ENCODE measurements at regions not wholly inside any gene's neighbourhood (a gene's known extent, or its start where the extent isn't known, plus 50 kb on each side); places are given as distances from the start of the nearest gene placed in this dataset.

- TF ChIP-seq USF1 (IDR thresholded peaks at IDR 0.05), result no peak
- TF ChIP-seq TEAD4 (IDR thresholded peaks at IDR 0.05), result no peak
- no peak for TF ChIP-seq FOXM1 (IDR thresholded peaks at IDR 0.05; ENCODE audit: borderline replicate concordance, low read depth)
- TF ChIP-seq YY1 (IDR thresholded peaks at IDR 0.05; ENCODE audit: low read depth), result no peak
- TF ChIP-seq ZBTB7A (IDR thresholded peaks at IDR 0.05; ENCODE audit: low read depth), result no peak
- no peak for TF ChIP-seq CREB1 (IDR thresholded peaks at IDR 0.05; ENCODE audit: low read depth)
- TF ChIP-seq CEBPB (IDR thresholded peaks at IDR 0.05), result no peak
- TF ChIP-seq EGR1 (IDR thresholded peaks at IDR 0.05), result no peak
- TF ChIP-seq RAD21 (IDR thresholded peaks at IDR 0.05; ENCODE audit: low read depth), result no peak
These were observed 151.4 kb upstream of the MAGI2 start for GRCh38 chr7:79604841-79605240.

- no peak for TF ChIP-seq NFIC (IDR thresholded peaks at IDR 0.05)
- TF ChIP-seq TEAD4 (IDR thresholded peaks at IDR 0.05), result no peak
- no peak for TF ChIP-seq ZBTB7A (IDR thresholded peaks at IDR 0.05; ENCODE audit: low read depth)
- TF ChIP-seq CREB1 (IDR thresholded peaks at IDR 0.05; ENCODE audit: low read depth), result no peak
- TF ChIP-seq TAF1 (IDR thresholded peaks at IDR 0.05; ENCODE audit: low read depth), result no peak
- no peak for TF ChIP-seq RAD21 (IDR thresholded peaks at IDR 0.05; ENCODE audit: low read depth)
- no peak for TF ChIP-seq EGR1 (IDR thresholded peaks at IDR 0.05)
- no peak for TF ChIP-seq MAX (IDR thresholded peaks at IDR 0.05)
- no peak for TF ChIP-seq EP300 (IDR thresholded peaks at IDR 0.05; ENCODE audit: borderline replicate concordance)
- TF ChIP-seq CEBPB (IDR thresholded peaks at IDR 0.05), result no peak
- TF ChIP-seq FOXM1 (IDR thresholded peaks at IDR 0.05; ENCODE audit: borderline replicate concordance, low read depth), result no peak
- TF ChIP-seq TCF12 (IDR thresholded peaks at IDR 0.05; ENCODE audit: low read depth), result no peak
- TF ChIP-seq YY1 (IDR thresholded peaks at IDR 0.05; ENCODE audit: low read depth), result no peak
- TF ChIP-seq REST (IDR thresholded peaks at IDR 0.05; ENCODE audit: low read depth), result no peak
- TF ChIP-seq USF1 (IDR thresholded peaks at IDR 0.05), result no peak
These were observed 144.9 kb upstream of the MAGI2 start for GRCh38 chr7:79598351-79598750.

GRCh38 chr7:79593866-79594301 is 140.4 kb upstream of the MAGI2 start:
- TF ChIP-seq RAD21 (IDR thresholded peaks at IDR 0.05; ENCODE audit: low read depth), result no peak
- no peak for TF ChIP-seq TCF12 (IDR thresholded peaks at IDR 0.05; ENCODE audit: low read depth)
- no peak for TF ChIP-seq NFIC (IDR thresholded peaks at IDR 0.05)
- TF ChIP-seq YY1 (IDR thresholded peaks at IDR 0.05; ENCODE audit: low read depth), result no peak
- TF ChIP-seq ZBTB7A (IDR thresholded peaks at IDR 0.05; ENCODE audit: low read depth), result no peak
- TF ChIP-seq EP300 (IDR thresholded peaks at IDR 0.05; ENCODE audit: borderline replicate concordance), result no peak
- no peak for TF ChIP-seq MAX (IDR thresholded peaks at IDR 0.05)
- TF ChIP-seq CEBPB (IDR thresholded peaks at IDR 0.05), result no peak
- TF ChIP-seq FOXM1 (IDR thresholded peaks at IDR 0.05; ENCODE audit: borderline replicate concordance, low read depth), result no peak
- no peak for TF ChIP-seq TEAD4 (IDR thresholded peaks at IDR 0.05)
- TF ChIP-seq EGR1 (IDR thresholded peaks at IDR 0.05), result no peak
- no peak for TF ChIP-seq USF1 (IDR thresholded peaks at IDR 0.05)
- TF ChIP-seq TAF1 (IDR thresholded peaks at IDR 0.05; ENCODE audit: low read depth), result no peak
- TF ChIP-seq REST (IDR thresholded peaks at IDR 0.05; ENCODE audit: low read depth), result no peak
- no peak for TF ChIP-seq CREB1 (IDR thresholded peaks at IDR 0.05; ENCODE audit: low read depth)

- TF ChIP-seq ZBTB7A (IDR thresholded peaks at IDR 0.05; ENCODE audit: low read depth) (no peak), CEBPB (IDR thresholded peaks at IDR 0.05) (peak; percentile 14; the same call in 1 of the 2 replicates), NFIC (IDR thresholded peaks at IDR 0.05) (no peak), REST (IDR thresholded peaks at IDR 0.05; ENCODE audit: low read depth) (no peak), FOXM1 (IDR thresholded peaks at IDR 0.05; ENCODE audit: borderline replicate concordance, low read depth) (no peak)
These were observed 137.6 kb upstream of the MAGI2 start for GRCh38 chr7:79590916-79591623.

Data from Ishikawa (cell line).